CD4-positive, alpha-beta memory T cell (primary cell): ENCODE measurements at regions not wholly inside any gene's neighbourhood (a gene's known extent, or its start where the extent isn't known, plus 50 kb on each side); places are given as distances from the start of the nearest gene placed in this dataset.

Experiments
- CTCF ChIA-PET: fragments of 350-600 bp; sonication (Branson Sonifier 250); formaldehyde crosslinking; loops from one replicate; lab custom pipeline; 2021; ENCODE audit warnings: inconsistent platforms; ENCODE audit not compliant: partially characterized antibody; lab: Charles Lee
- POLR2A ChIA-PET: fragments of 350-600 bp; sonication (Branson Sonifier 250); formaldehyde crosslinking; loops from one replicate; lab custom pipeline; 2021; ENCODE audit not compliant: partially characterized antibody; lab: Charles Lee
- DNase-seq, 5 donors: peaks; one replicate each; pipeline versions ENCODE4 v3.0.0 to v3.0.0-alpha.2; 2020 to 2022; ENCODE audit warnings: mixed read lengths in 1 of 5
- H3K27ac ChIP-seq: one replicate; pipeline ENCODE4 v1.7.0; 2013; ENCODE audit warnings: low read depth, low read length
- H3K27me3 ChIP-seq: 2 replicates; pipeline ENCODE4 v1.7.0; 2013; ENCODE audit warnings: mild to moderate bottlenecking, low read length, moderate library complexity; ENCODE audit not compliant: insufficient read depth
- H3K36me3 ChIP-seq: 2 replicates; pipeline ENCODE4 v1.7.0; 2013; ENCODE audit warnings: mild to moderate bottlenecking, low read length, moderate library complexity; ENCODE audit not compliant: insufficient read depth
- H3K4me1 ChIP-seq: 2 replicates; pipeline ENCODE4 v1.7.0; 2013; ENCODE audit warnings: mild to moderate bottlenecking, low read length, moderate library complexity; ENCODE audit not compliant: insufficient read depth
- H3K4me3 ChIP-seq, 2 donors: one replicate each; pipeline ENCODE4 v1.7.0; 2013; ENCODE audit warnings: low read length in 2 of 2, mild to moderate bottlenecking in 1 of 2
- H3K9me3 ChIP-seq, 2 donors: one replicate each; pipeline ENCODE4 v1.7.0; 2013; ENCODE audit warnings: low read length in 2 of 2, control low read depth in 1 of 2; ENCODE audit not compliant: control insufficient read depth in 1 of 2
- H3K27ac Mint-ChIP-seq, 7 donors: one replicate each; pipeline ENCODE4 v1.8.0; 2020 to 2021; ENCODE audit warnings: mixed read lengths in 7 of 7, mild to moderate bottlenecking in 6 of 7, inconsistent platforms in 3 of 7, moderate library complexity in 3 of 7
- H3K27me3 Mint-ChIP-seq, 2 donors: one replicate each; pipeline ENCODE4 v1.8.0; 2020 to 2021; ENCODE audit warnings: mixed read lengths in 2 of 2
- H3K36me3 Mint-ChIP-seq, 2 donors: one replicate each; pipeline ENCODE4 v1.8.0; 2020 to 2021; ENCODE audit warnings: mixed read lengths in 2 of 2, inconsistent platforms in 1 of 2, mild to moderate bottlenecking in 1 of 2
- H3K4me1 Mint-ChIP-seq, 4 donors: one replicate each; pipeline ENCODE4 v1.8.0; 2020 to 2021; ENCODE audit warnings: mixed read lengths in 4 of 4, mild to moderate bottlenecking in 1 of 4
- H3K4me3 Mint-ChIP-seq, 8 donors: one replicate each; pipeline ENCODE4 v1.8.0; 2020 to 2021; ENCODE audit warnings: mixed read lengths in 8 of 8, mild to moderate bottlenecking in 7 of 8, moderate library complexity in 6 of 8, inconsistent platforms in 3 of 8
- H3K9me3 Mint-ChIP-seq, 8 donors: one replicate each; pipeline ENCODE4 v1.8.0; 2020 to 2021; ENCODE audit warnings: mixed read lengths in 8 of 8, mild to moderate bottlenecking in 5 of 8, inconsistent platforms in 3 of 8, moderate library complexity in 1 of 8
- intact Hi-C: fragments of 100-400 bp; cut with micrococcal nuclease; formaldehyde crosslinking; loops from one replicate; pipeline ENCODE4 v1.15.1; 2023

DNA sequence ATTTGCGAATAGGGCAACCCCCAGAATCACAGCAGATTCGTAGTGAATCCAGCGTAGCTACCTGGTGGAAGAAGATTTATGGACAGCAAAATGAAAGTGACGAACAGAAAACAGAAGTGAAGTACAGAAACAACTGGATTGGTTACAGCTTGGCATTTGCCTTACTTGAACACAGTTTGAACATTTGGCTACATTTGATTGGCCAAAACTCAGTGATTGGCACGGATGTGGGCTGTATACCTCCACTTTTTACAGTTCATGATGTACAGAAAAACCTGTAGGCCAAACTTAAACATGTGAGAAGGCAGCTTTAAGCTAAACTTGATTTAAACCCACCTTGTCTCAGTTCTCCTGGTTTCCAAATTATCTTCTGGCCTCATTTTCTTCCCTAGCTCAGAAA lies 49.9 kb upstream of the AMN1 start:
- no peak overlapping the region for H3K27ac ChIP-seq
- intact Hi-C loops: no loop called here
- peaks cover 0 to 2% (median 1%) of the 10 kb centered on the region in 8 donors for H3K9me3 Mint-ChIP-seq
- H3K27me3 Mint-ChIP-seq: no peaks in the 10 kb centered on the region
- H3K4me1 ChIP-seq: peaks cover 4% of the 10 kb centered on the region
- no peak overlapping the region for H3K4me3 Mint-ChIP-seq
- H3K9me3 ChIP-seq: no peaks in the 10 kb centered on the region
- no peak overlapping the region for H3K4me3 ChIP-seq
- no peak overlapping the region for H3K27ac Mint-ChIP-seq
- ChIA-PET CTCF (interaction anchor here (0.7 to 1.2 kb wide), 4 partner anchors 11 to 125 kb away, joined by 3 read pairs; no protein-coding TSS in a partner anchor), POLR2A (interaction anchor here (0.6 to 1.3 kb wide), 2 partner anchors 23 to 112 kb away, joined by 3 to 4 read pairs; no protein-coding TSS in a partner anchor)
- H3K4me1 Mint-ChIP-seq: peaks cover 8 to 20% (median 9%) of the 10 kb centered on the region in 4 donors
- DNase-seq: no peak
- peaks cover under 1 to 1% of the 10 kb centered on the region in 2 donors for H3K36me3 Mint-ChIP-seq
- H3K36me3 ChIP-seq: no peaks in the 10 kb centered on the region
- H3K27me3 ChIP-seq: no peaks in the 10 kb centered on the region
